ENCODE measurements at regions not wholly inside any gene's neighbourhood (a gene's known extent, or its start where the extent isn't known, plus 50 kb on each side); places are given as distances from the start of the nearest gene placed in this dataset.

DNA sequence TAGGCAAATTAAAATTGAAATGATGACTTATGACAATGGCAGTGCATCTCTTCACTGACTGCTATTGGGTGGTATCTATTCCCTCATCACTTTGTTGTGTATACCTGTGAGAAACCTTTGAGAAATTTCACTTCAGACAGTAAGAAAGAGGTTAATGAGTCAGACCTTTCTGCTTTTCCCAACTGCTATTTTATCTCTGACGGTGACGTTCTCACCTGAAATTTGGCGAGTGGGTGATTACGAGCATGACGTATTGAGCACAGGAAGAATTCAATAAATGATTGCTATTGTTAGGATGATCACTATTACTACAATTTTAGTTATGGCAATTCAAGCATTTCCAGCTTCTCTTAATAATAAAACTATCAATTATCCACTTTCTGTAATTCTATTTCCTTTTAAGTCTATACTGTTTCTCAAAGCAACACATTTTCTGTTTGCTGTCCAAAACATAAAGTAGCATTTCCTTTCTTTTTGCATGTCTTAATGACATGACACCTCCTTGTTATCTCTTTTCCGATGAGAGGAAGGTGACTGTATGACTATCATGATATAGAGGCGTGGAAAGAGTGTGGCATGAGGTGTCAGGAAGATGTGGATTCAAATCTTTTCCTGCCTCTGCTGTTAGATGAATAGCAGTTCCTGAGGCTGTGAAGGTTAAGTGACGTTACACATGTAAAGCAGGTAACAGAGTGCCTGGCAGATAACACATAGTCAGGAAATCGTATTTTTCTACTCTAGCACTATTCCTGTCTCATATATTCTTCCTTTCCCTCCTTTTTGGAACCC is 504.9 kb upstream of the SEMA6D start:
- TF ChIP-seq, protein P1, sequence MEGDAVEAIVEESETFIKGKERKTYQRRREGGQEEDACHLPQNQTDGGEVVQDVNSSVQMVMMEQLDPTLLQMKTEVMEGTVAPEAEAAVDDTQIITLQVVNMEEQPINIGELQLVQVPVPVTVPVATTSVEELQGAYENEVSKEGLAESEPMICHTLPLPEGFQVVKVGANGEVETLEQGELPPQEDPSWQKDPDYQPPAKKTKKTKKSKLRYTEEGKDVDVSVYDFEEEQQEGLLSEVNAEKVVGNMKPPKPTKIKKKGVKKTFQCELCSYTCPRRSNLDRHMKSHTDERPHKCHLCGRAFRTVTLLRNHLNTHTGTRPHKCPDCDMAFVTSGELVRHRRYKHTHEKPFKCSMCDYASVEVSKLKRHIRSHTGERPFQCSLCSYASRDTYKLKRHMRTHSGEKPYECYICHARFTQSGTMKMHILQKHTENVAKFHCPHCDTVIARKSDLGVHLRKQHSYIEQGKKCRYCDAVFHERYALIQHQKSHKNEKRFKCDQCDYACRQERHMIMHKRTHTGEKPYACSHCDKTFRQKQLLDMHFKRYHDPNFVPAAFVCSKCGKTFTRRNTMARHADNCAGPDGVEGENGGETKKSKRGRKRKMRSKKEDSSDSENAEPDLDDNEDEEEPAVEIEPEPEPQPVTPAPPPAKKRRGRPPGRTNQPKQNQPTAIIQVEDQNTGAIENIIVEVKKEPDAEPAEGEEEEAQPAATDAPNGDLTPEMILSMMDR (conservative IDR thresholded peaks at IDR 0.05; ENCODE audit: low read depth, low read length), result no peak
- no peak for TF ChIP-seq EZH2 (IDR thresholded peaks at IDR 0.05; ENCODE audit: borderline replicate concordance, low read depth, low read length, poor library complexity, severe bottlenecking)
